SK-N-MC (cell line): ENCODE measurements at regions not wholly inside any gene's neighbourhood (a gene's known extent, or its start where the extent isn't known, plus 50 kb on each side); places are given as distances from the start of the nearest gene placed in this dataset.

Experiments
- EZH2 ChIP-seq: fragments of 200-600 bp; sonication (generic); IDR thresholded peaks from one replicate; pipeline ENCODE4 v1.6.1; 2017; ENCODE audit warnings: antibody characterized with exemption
- FOXP2 ChIP-seq: optimal IDR thresholded peaks from 2 replicates; pipeline ENCODE3; 2011; ENCODE audit warnings: mild to moderate bottlenecking, moderate library complexity; ENCODE audit not compliant: insufficient read depth; ENCODE audit errors: extremely low read length, control extremely low read depth
- POLR2AphosphoS5 ChIP-seq: IDR thresholded peaks from 2 replicates; pipeline ENCODE4 v1.6.1; 2012; ENCODE audit warnings: mild to moderate bottlenecking, low read depth, low read length, borderline replicate concordance

DNA sequence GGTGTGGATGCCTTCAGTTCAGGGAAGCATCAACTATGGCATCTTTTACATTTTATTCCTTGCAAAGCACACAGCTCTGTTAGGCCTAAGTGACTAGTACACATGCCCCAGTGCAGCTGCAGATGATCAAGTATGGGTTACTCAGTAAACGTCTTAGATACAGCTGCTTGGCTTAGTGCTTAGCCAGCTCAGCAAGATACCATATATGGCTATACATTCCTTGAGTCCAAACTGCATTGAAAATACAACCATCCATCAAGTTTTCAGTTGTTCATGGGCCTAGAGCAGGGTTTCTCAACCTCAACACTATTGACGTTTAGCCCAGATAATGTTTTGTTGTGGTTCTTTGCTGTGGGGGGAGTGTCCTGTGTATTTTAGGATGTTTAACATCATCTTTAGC is 769.9 kb downstream of the TSN start:
- TF ChIP-seq POLR2AphosphoS5 (no peak), EZH2 (no peak), FOXP2 (no peak)
